ENCODE measurements at regions not wholly inside any gene's neighbourhood (a gene's known extent, or its start where the extent isn't known, plus 50 kb on each side); places are given as distances from the start of the nearest gene placed in this dataset.

DNA sequence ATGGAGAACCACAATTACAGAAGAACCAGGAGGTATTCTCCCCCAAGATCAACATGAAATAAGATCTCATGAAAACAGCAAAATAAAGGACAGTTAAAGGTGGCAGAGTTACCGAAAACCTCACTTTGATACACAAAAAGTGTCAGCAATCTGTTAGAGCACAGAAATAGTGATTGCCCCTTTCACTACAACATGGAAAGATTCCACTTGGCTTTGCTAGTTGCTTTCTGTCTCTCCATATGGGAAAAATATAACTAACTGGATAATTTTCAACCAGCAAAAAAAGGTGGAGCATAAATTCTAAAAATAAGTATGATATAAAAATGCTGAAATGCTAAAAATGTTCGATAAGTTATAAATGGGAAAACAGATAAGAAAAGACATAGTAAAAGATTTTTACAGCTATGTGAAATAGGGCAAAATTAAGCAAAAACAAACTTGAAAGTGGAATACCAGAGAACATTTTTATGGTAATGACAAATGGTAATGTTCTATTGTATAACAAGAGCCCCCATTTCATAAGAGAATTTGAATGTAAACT, 90.2 kb downstream of the GPR85 start:
- TF ChIP-seq, protein P1, sequence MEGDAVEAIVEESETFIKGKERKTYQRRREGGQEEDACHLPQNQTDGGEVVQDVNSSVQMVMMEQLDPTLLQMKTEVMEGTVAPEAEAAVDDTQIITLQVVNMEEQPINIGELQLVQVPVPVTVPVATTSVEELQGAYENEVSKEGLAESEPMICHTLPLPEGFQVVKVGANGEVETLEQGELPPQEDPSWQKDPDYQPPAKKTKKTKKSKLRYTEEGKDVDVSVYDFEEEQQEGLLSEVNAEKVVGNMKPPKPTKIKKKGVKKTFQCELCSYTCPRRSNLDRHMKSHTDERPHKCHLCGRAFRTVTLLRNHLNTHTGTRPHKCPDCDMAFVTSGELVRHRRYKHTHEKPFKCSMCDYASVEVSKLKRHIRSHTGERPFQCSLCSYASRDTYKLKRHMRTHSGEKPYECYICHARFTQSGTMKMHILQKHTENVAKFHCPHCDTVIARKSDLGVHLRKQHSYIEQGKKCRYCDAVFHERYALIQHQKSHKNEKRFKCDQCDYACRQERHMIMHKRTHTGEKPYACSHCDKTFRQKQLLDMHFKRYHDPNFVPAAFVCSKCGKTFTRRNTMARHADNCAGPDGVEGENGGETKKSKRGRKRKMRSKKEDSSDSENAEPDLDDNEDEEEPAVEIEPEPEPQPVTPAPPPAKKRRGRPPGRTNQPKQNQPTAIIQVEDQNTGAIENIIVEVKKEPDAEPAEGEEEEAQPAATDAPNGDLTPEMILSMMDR (conservative IDR thresholded peaks at IDR 0.05): no peak
- TF ChIP-seq ZFX (IDR thresholded peaks at IDR 0.05): no peak

All from C4-2B (cell line).